MM.1S (cell line): ENCODE measurements at regions not wholly inside any gene's neighbourhood (a gene's known extent, or its start where the extent isn't known, plus 50 kb on each side); places are given as distances from the start of the nearest gene placed in this dataset.

Source experiments
- DNase-seq: peaks from one replicate; pipeline ENCODE4 v3.0.0-alpha.2; 2015
- H2AFZ ChIP-seq: fragments of 300-600 bp; sonication (generic); 2 replicates; pipeline ENCODE4 v1.6.0; 2016; ENCODE audit warnings: antibody characterized with exemption, low read length
- H3F3A ChIP-seq: fragments of 300-600 bp; sonication (generic); 2 replicates; pipeline ENCODE4 v1.6.1; 2016; ENCODE audit warnings: mild to moderate bottlenecking, antibody characterized with exemption, low read length, moderate library complexity, mixed read lengths; ENCODE audit not compliant: insufficient read depth
- H3K27ac ChIP-seq: fragments of 300-600 bp; sonication (generic); 2 replicates; pipeline ENCODE4 v1.5.1; 2016; ENCODE audit warnings: mild to moderate bottlenecking, low read length
- H3K27me3 ChIP-seq: fragments of 300-600 bp; sonication (generic); replicated peaks from 2 replicates; pipeline ENCODE4 v1.6.0; 2016; ENCODE audit warnings: low read length; ENCODE audit not compliant: insufficient read depth
- H3K36me3 ChIP-seq: fragments of 300-600 bp; sonication (generic); replicated peaks from 2 replicates; pipeline ENCODE4 v1.6.1; 2016; ENCODE audit warnings: mild to moderate bottlenecking, low read length, mixed read lengths; ENCODE audit not compliant: insufficient read depth
- H3K4me1 ChIP-seq: fragments of 300-600 bp; sonication (generic); 2 replicates; pipeline ENCODE4 v1.6.1; 2016; ENCODE audit warnings: low read length, mixed read lengths
- H3K4me2 ChIP-seq: fragments of 300-600 bp; sonication (generic); 2 replicates; pipeline ENCODE4 v1.6.0; 2016; ENCODE audit warnings: low read depth, low read length
- H3K4me3 ChIP-seq: fragments of 300-600 bp; sonication (generic); 2 replicates; pipeline ENCODE4 v1.5.1; 2016; ENCODE audit warnings: low read length, mixed read lengths
- H3K79me2 ChIP-seq: fragments of 300-600 bp; sonication (generic); 2 replicates; pipeline ENCODE4 v1.6.1; 2016; ENCODE audit warnings: mixed run types, low read length, mixed read lengths
- H3K9ac ChIP-seq: fragments of 300-600 bp; sonication (generic); 2 replicates; pipeline ENCODE4 v1.6.1; 2016; ENCODE audit warnings: low read length, mixed read lengths
- H3K9me2 ChIP-seq: fragments of 300-600 bp; sonication (generic); replicated peaks from 2 replicates; pipeline ENCODE4 v1.6.1; 2016; ENCODE audit warnings: mild to moderate bottlenecking, low read length, mixed read lengths; ENCODE audit not compliant: insufficient read depth
- H3K9me3 ChIP-seq: fragments of 300-600 bp; sonication (generic); replicated peaks from 2 replicates; pipeline ENCODE4 v1.6.1; 2016; ENCODE audit warnings: mild to moderate bottlenecking, low read length, mixed read lengths; ENCODE audit not compliant: insufficient read depth
- H4K20me1 ChIP-seq: fragments of 300-600 bp; sonication (generic); 2 replicates; pipeline ENCODE4 v1.6.1; 2016; ENCODE audit warnings: mild to moderate bottlenecking, low read length, moderate library complexity, mixed read lengths; ENCODE audit not compliant: insufficient read depth
- EZH2 ChIP-seq: fragments of 300-600 bp; sonication (generic); optimal IDR thresholded peaks from 2 replicates; pipeline ENCODE3; 2017; ENCODE audit warnings: low read depth, mild to moderate bottlenecking, antibody characterized with exemption, low read length, mixed read lengths
- EZH2phosphoT487 ChIP-seq: fragments of 300-600 bp; sonication (generic); IDR thresholded peaks from 2 replicates; pipeline ENCODE4 v1.6.1; 2018; ENCODE audit warnings: antibody characterized with exemption, low read length
- TF ChIP-seq, protein P1 (sequence below): fragments of 300-600 bp; sonication (generic); IDR thresholded peaks from 2 replicates; pipeline ENCODE4 v1.5.1; 2016; ENCODE audit warnings: antibody characterized with exemption, low read length, mixed read lengths

DNA sequence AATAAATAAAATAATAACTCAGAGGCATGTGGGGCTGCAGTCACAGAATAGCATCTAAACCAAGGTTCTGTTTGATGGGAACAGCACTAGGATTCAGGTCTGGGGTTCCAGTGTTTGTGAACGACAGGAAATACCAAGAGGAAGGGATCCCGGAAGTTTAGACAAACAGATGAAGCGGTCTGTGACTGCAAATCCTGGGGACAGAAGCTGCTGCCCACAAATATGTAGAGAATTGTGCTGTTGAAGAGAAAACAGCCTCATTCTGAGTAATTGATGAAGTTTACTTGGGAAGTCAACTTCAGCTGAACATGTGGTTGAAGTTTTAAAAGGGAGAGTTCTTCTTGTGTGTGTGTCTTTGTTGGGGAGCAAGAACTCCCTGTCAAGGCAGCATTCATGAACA is 98.4 kb upstream of the TBX5 start:
- Histone ChIP-seq H3K9ac (no peak overlapping the region), H3K27me3 (no peaks in the 10 kb centered on the region), H3K27ac (no peak overlapping the region), H3K36me3 (no peaks in the 10 kb centered on the region), H3K4me1 (no peaks in the 10 kb centered on the region), H3F3A (no peaks in the 10 kb centered on the region), H3K4me2 (no peak overlapping the region), H3K79me2 (no peaks in the 10 kb centered on the region), H3K4me3 (no peak overlapping the region), H2AFZ (no peak overlapping the region), H4K20me1 (no peaks in the 10 kb centered on the region), H3K9me2 (no peaks in the 10 kb centered on the region), H3K9me3 (no peaks in the 10 kb centered on the region)
- DNase-seq: no peak
- TF ChIP-seq EZH2phosphoT487 (no peak), EZH2 (no peak)
- TF ChIP-seq, protein P1, sequence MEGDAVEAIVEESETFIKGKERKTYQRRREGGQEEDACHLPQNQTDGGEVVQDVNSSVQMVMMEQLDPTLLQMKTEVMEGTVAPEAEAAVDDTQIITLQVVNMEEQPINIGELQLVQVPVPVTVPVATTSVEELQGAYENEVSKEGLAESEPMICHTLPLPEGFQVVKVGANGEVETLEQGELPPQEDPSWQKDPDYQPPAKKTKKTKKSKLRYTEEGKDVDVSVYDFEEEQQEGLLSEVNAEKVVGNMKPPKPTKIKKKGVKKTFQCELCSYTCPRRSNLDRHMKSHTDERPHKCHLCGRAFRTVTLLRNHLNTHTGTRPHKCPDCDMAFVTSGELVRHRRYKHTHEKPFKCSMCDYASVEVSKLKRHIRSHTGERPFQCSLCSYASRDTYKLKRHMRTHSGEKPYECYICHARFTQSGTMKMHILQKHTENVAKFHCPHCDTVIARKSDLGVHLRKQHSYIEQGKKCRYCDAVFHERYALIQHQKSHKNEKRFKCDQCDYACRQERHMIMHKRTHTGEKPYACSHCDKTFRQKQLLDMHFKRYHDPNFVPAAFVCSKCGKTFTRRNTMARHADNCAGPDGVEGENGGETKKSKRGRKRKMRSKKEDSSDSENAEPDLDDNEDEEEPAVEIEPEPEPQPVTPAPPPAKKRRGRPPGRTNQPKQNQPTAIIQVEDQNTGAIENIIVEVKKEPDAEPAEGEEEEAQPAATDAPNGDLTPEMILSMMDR: no peak

DNA sequence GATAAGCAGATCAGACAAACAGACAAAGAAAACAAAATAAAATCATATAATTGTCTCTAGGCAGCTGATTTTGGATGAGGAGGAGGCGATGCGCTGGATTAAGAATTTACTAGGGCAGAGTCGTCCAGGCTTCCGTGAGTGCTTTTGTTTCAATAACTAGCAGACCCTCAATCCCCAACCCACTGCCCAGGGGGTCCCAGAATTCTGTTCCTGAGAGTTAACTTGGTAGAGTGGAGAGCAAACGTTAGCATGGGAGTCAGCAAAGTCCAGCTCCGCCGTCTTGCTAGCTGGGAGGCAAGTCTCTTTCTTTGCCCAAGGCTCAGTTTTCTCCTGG is 95.5 kb upstream of the TBX5 start:
- H3K9me2 ChIP-seq: no peaks in the 10 kb centered on the region
- no peak overlapping the region for H2AFZ ChIP-seq
- no peak overlapping the region for H3K27ac ChIP-seq
- H3K4me3 ChIP-seq: no peak overlapping the region
- H3K36me3 ChIP-seq: no peaks in the 10 kb centered on the region
- H3K27me3 ChIP-seq: no peaks in the 10 kb centered on the region
- no peaks in the 10 kb centered on the region for H3F3A ChIP-seq
- H3K79me2 ChIP-seq: no peaks in the 10 kb centered on the region
- H3K4me2 ChIP-seq: no peak overlapping the region
- no peak overlapping the region for H3K9ac ChIP-seq
- TF ChIP-seq EZH2: no peak
- TF ChIP-seq, protein P1: no peak
- no peak for TF ChIP-seq EZH2phosphoT487
- no peaks in the 10 kb centered on the region for H4K20me1 ChIP-seq
- DNase-seq: no peak
- H3K9me3 ChIP-seq: no peaks in the 10 kb centered on the region
- H3K4me1 ChIP-seq: no peaks in the 10 kb centered on the region

GRCh38 chr12:114500775-114501473 is 95.0 kb upstream of the TBX5 start:
- no peaks in the 10 kb centered on the region for H4K20me1 ChIP-seq
- H3K79me2 ChIP-seq: no peaks in the 10 kb centered on the region
- no peak overlapping the region for H3K27ac ChIP-seq
- no peak for TF ChIP-seq EZH2
- TF ChIP-seq EZH2phosphoT487: no peak
- TF ChIP-seq, protein P1: no peak
- no peak overlapping the region for H2AFZ ChIP-seq
- no peaks in the 10 kb centered on the region for H3K27me3 ChIP-seq
- no peak for DNase-seq
- H3K9ac ChIP-seq: no peak overlapping the region
- no peaks in the 10 kb centered on the region for H3F3A ChIP-seq
- no peak overlapping the region for H3K4me3 ChIP-seq
- H3K9me3 ChIP-seq: no peaks in the 10 kb centered on the region
- no peak overlapping the region for H3K4me2 ChIP-seq
- no peaks in the 10 kb centered on the region for H3K4me1 ChIP-seq
- no peaks in the 10 kb centered on the region for H3K9me2 ChIP-seq
- no peaks in the 10 kb centered on the region for H3K36me3 ChIP-seq
